ENCODE measurements at regions not wholly inside any gene's neighbourhood (a gene's known extent, or its start where the extent isn't known, plus 50 kb on each side); places are given as distances from the start of the nearest gene placed in this dataset.
"Not testable (repeated sequence)": the region's sequence is repeated elsewhere in the genome, so short reads cannot be mapped to it uniquely, and the experiment has no call there.

GRCh38 chr4:30462445-30463090 is 257.6 kb upstream of the PCDH7 start:
- no peak for DNase-seq

GRCh38 chr4:30471861-30472260 is 248.3 kb upstream of the PCDH7 start:
- no peak for DNase-seq

- no peak for DNase-seq
Observed at GRCh38 chr4:30473225-30473624, 246.9 kb upstream of the PCDH7 start.

- DNase-seq, result no peak
Observed at GRCh38 chr4:30495251-30495650, 224.9 kb upstream of the PCDH7 start.

GRCh38 chr4:30495651-30496310 is 224.4 kb upstream of the PCDH7 start:
- no peak for DNase-seq

DNA sequence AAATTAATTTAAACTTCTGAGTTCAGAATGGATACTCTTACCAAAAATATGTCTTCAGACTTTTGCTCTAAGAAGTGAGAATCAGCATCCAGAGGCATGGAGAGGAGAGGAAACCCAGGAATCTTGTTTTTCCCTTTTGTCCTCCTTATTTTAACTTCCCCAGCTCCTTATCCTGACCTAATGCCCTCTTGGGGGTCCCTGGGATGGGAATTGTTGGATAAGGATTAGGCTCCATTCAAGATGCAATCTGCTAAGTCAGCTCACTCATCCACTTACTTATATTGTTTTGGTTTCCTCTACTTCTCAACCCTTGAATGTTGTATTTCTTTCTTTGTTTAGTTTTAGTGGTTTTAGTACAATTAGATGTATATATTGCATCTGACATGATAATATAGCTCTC is 208.4 kb upstream of the PCDH7 start:
- no peak for DNase-seq

DNA sequence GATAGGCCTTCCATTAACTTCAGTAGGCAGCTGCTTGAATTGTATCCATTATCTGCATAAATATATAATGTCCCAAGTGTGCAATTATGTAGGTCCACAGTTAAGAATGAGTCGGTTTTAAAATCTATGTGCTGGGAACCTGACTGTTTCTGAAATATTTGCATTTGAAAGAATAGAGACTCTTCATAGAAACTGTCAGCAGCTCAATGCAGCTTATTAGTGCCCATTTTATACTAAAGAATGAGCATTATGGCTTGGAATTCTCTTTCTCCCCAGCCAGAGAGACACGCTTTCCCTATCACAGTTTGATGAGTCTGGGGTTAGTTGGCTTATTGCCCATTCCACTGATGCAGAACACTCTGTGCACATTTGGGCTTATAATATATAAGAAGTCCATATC is 202.0 kb upstream of the PCDH7 start:
- no peak for DNase-seq

GRCh38 chr4:30525662-30526315 is 194.4 kb upstream of the PCDH7 start:
- DNase-seq, result no peak

DNA sequence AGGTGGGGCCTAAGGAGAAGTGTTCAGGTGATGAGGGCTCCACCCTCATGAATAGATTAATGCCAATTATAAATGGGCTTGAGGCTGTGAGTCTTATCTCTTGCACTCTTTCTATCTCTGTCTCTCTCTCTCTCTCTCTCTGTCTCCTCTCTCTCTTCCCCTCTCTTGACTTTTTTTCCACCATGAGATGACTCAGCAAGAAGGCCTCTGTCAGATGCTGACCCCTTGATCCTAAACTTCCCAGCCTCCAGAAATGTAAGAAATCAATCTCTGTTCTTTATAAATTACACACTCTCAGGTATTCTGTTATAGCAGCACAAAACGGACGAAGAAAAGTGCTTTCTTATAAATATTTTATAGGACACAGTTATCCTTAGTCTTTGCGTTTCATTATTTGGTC is 184.9 kb upstream of the PCDH7 start:
- DNase-seq, result peak; percentile 1

- DNase-seq, result peak; percentile 16
Observed at GRCh38 chr4:30536231-30536630, 183.9 kb upstream of the PCDH7 start.

GRCh38 chr4:30537456-30537855 is 182.7 kb upstream of the PCDH7 start:
- DNase-seq, result peak; percentile 87

DNA sequence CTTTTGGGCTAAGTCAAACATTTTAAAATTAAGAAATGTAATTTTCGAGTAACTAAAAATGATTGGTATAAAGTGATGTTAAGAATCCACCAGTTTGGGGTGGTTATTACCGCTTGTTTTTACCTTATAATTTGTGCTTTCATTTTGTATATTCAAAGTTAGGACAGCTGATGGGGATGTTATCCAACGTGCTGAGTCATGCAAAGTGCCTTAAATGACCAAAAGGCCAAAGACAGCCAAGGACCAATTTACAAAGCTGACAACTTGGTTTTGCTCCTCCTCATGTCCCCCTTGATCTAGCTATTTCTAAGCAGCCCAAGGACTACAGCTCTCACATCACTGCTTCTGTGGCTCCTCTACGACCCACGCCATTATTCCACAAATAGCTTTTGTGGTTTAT is 181.4 kb upstream of the PCDH7 start:
- DNase-seq, result no peak

DNA sequence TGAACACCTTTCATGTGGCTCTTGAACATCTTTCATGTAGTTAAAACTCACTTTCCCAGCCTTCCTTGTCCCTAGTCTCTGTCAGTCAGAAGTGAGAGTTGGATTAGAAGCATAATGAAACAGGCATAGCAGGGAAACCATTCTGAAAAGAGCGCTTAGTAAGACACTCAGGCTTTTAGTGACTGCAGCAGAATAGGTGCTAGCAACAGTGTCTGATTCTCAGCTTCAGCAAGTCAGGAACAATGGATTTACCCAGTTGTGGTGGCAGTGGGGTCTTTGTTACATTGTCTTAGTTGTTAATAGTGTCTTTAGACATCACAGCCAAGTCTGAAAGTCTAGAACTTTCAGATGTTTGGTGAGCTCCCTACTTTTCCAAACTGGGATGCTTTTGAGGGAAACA is 177.1 kb upstream of the PCDH7 start:
- no peak for DNase-seq

GRCh38 chr4:30553151-30553550 is 167.0 kb upstream of the PCDH7 start:
- DNase-seq, result no peak

- DNase-seq, result peak; percentile 23
Observed at GRCh38 chr4:30553706-30554105, 166.5 kb upstream of the PCDH7 start.

DNA sequence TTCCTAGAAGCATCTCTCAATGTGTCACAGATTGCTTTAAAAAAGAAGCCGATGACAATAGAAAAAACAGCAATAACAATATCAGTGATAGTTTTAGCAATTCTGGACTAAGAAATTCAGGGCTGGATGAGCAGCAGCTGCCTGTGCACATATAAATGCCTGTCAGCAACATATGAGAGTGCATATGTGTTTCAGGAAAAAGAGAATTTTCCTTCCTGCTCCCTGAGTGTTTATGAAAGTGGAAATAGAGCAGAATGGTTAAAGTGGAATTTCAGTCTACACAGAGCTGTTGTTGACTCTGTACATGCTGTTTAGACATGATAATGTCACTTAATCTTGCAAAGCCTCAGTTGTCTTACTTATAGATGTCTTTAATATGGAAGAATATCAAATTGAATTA is 164.4 kb upstream of the PCDH7 start:
- DNase-seq, result no peak

GRCh38 chr4:30559481-30559880 is 160.7 kb upstream of the PCDH7 start:
- DNase-seq, result no peak

DNA sequence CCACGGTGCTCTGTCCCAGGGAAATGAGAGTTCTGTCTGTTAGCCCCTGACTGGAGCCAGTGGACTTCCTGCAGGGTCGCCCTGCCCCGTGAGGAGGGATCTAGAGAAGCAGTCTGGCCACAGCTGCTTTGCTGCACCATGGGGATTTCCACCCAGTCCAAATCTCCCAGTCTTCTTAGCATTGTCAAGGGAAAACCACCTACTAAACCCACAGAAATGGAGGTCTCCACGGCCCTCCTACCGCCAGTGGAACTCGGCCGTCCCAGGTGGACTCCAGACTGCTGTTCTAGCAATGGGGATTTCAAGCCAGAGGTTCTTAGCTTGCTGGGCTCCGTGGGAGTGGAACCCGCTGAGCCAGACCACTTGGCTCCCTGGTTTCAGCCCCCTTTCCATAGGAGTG is 133.3 kb upstream of the PCDH7 start:
- DNase-seq, result no peak

DNA sequence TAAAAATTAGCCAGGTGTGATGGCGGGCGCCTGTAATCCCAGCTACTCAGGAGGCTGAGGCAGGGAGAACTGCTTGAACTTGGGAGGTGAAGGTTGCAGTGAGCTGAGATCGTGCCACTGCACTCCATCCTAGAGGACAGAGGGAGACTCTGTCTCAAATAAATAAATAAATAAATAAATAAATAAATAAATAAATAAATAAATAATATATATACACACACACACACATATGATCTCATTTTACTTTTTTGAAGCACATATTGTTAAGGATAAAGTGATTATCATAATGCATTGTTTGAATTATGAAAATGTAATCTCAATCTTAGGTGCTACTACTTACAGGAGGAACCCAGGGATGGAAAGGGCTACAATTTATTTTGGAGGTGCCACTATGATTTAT is 130.5 kb upstream of the PCDH7 start:
- DNase-seq, result not testable (repeated sequence)

- DNase-seq, result peak; percentile 79
Observed at GRCh38 chr4:30600246-30601017, 119.7 kb upstream of the PCDH7 start.

GRCh38 chr4:30601070-30601865 is 118.9 kb upstream of the PCDH7 start:
- DNase-seq, result no peak

DNA sequence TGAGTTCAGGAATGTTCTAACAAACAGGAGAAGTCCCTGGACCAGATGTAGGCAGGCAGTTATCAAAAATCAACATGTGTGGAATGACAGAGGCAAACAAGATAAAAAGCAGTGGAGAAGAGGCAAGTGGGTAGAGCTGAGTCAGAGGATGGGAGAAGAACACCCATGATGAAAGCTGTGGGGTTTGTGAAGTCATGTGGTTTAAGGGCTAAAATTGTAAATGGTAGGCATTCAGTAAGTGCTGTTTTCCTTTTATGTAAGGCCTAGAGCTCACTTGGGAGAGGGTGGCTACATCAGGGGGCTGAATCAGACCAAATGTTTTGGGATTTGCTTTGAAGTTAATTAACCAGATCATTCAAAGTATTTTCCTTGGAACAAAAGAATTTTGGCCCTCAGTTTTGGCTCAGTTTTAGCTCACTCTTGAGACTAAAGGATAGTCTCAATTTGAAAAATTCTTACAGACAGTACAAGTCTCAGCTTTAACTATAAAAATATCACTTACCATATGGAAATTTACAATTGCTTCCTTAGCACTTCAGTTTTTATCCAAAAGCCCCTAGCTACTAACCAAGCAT is 114.5 kb upstream of the PCDH7 start:
- DNase-seq, result peak; percentile 46

Measured in fibroblast of skin of right biceps (primary cell).